GM19395 (cell line): ENCODE measurements at regions not wholly inside any gene's neighbourhood (a gene's known extent, or its start where the extent isn't known, plus 50 kb on each side); places are given as distances from the start of the nearest gene placed in this dataset.

Source experiments
- ATAC-seq: cut with Tn5 transposase; IDR thresholded peaks from one replicate; pipeline ENCODE4 v1.9.1; 2021; ENCODE audit warnings: mild to moderate bottlenecking, moderate library complexity; ENCODE audit not compliant: unreplicated experiment

DNA sequence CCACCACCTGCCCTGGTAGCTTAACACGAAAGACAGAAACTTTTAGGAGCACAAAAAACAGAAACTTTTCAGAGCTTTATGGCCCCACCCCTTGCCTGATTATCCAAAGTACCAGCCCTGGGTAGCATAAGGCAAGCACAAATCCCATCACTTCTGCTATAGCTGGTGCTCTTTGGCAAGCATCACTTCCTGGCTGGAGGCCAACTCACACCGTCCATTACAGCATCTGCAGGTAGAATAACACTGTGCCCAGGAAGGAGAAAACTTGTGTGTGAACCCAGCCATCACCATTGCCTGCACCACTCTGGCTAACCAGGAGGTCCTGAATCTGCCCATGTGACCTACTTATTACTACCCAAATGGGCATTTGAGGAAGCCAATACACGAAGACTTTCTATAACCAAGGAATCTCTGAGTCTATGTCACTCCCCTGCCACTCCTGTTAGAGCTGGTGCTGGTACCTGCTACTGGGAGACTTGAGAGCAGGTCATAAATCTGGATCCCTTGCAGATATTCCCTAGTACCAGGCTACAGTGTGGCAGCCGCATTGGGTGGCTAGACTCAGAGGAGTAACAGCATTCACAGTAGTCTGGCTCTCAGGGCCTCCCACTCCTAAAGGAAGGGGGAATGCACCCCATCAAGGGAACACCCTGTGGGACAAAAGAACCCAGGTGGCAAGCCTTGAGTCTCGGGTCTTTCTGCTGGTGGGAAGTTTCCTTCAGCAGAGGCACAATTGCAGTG is 73.3 kb upstream of the AKAP13 start:
- ATAC-seq, result no peak

DNA sequence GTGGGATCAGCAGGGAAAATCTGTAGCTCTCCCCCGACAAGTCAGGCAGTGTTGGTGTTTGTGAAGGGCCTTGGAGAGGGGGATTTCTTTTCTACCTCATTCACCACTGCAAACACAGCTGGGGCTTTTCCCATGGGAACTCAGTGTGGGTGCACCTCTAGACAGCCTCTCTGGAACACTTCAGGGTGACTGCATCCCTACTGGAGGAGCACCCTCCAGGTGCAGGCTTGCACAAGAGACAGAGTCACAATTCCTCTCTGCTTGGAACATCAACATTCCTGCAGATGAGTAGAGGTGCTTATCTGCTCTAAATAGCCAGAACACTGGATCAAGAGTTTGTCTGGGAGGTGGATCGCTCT is 72.7 kb upstream of the AKAP13 start:
- ATAC-seq, result no peak

GRCh38 chr15:85311647-85312046 is 68.8 kb upstream of the AKAP13 start:
- no peak for ATAC-seq

DNA sequence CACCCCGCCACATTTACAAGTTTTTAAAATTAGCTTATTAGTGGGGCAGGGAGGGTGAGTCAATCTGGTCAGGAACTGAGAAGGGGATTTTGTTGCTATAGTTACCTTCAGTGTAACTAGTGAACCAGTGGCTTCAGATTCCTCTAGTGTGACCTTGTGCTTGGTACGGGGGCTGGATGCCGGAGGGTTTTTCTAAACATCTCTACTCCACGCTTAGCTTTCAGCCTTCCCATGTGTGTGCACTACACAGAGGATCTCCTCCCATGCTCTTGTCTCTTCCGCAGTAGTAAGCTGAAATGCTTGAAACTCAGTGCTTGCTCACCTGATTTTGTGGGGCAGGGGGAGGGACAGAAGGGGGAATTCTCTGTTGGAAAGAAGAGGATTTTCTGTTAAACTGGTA is 67.9 kb upstream of the AKAP13 start:
- peak; percentile 92 for ATAC-seq

- peak; percentile 37 for ATAC-seq
These were observed 67.5 kb upstream of the AKAP13 start for GRCh38 chr15:85312929-85313331.

DNA sequence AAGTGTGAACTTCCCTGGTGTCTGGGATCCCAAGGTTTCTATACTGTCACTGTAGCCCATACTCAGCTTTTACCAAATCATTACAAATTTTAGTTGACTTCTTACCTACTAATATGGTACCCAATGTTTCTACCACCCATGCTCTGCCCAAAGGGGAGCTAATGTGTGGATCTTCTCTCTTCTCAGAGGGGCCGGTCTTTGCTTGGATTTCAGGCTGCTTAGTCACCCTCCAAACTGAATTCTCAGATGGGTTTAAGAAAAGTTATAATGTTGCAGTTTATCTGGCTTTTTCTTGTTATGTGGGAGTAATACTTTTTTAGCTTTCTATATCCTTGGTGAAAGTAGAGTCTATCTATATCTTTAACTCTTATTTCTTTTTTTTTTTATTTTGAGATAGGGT is 67.1 kb upstream of the AKAP13 start:
- ATAC-seq, result no peak

- ATAC-seq, result no peak
These were observed 66.3 kb upstream of the AKAP13 start for GRCh38 chr15:85314146-85314545.

DNA sequence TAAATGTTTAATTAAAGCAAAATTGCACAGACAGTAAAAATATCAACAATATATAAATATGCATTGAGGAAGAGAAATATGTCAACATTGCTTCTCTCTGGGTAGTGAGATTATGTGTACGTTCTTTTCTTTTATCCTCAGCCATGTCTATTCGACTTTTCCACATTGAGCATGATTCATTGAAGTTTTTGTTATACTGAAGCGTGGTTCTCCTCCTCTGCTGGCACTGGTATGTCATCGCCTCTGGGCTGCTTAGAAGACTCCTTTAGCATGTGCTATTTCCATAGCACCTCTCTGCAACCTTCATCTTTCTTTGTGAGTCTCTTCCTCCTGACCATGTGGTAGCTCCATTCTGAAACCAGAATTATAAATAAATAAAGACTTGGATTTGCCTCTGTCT is 65.8 kb upstream of the AKAP13 start:
- no peak for ATAC-seq

GRCh38 chr15:85316244-85316934 is 64.0 kb upstream of the AKAP13 start:
- no peak for ATAC-seq

- peak; percentile 91 for ATAC-seq
These were observed 62.2 kb upstream of the AKAP13 start for GRCh38 chr15:85318048-85318731.

DNA sequence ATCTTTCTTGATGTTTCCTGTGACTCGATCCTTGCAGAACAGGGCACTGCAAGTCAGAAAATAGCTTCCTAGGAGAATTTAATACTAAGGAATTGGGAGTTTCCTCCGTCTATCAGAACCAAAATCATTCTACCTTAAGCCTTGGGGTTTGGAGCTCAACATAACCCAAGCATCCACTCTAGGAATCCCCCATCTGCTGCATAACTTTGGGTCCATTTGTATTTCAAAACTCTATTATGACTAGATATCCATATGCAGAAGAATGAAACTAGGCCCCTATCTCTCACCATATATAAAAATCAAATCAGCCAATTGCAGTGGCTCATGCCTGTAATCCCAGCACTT is 61.7 kb upstream of the AKAP13 start:
- peak; percentile 33 for ATAC-seq

DNA sequence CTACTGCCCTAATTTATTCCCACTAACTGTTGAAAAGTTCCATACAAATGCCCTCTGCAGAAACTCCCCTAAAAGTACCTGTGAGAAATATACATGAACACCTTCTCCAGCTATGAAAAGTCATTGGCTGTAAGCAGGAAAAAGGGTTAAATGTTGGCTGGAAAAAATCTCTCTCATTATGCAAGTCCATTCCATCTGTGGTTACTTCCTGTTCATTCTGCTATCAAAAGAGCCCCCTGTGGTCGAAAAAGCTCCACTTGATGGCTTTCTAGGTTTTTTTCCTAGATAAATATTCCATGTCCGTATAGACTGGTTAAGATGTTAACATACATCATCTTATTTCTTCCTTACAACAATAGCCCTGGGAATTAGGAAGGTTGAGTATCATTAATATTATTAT is 56.2 kb upstream of the AKAP13 start:
- ATAC-seq, result no peak

DNA sequence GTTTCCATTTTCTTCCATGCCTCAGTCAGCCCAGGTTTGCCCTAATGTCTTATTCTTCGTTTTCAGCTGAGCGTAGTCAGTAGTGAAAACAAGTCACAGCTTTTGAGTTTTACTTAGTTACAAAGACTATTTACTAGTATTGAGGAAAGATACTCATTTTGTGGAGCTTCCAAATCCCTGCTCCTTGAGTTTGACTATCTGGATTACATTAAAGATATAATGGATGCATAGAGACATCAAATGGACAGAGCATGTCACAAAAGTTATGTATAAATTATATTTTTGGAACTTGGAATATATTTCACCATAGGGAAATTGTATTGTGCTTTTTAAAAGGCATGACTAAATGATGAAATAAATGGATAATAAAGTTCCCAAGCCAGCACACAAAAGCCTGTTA is 54.6 kb upstream of the AKAP13 start:
- no peak for ATAC-seq

DNA sequence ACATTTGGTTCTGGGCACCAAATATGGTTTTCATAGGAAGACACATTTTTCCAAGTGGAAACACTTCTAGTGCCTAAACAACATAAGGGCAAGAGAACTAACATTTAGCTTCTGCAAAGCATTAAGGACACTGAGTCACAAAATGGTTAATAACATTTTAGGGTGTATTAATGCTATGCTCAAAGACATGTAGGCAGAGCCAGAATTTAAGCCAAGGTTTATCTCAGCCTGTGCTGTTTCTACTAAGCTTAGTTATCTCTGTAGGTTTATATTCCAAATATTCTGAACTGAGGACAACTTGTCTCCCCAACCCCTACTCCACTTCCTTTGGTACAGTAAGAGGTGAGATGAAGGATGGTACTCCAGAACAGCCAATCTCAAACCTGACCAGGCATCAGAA is 54.1 kb upstream of the AKAP13 start:
- no peak for ATAC-seq

- no peak for ATAC-seq
These were observed 52.6 kb upstream of the AKAP13 start for GRCh38 chr15:85327820-85328219.

- peak; percentile 62 for ATAC-seq
These were observed 50.6 kb upstream of the AKAP13 start for GRCh38 chr15:85329561-85330422.
